ENCODE measurements at regions not wholly inside any gene's neighbourhood (a gene's known extent, or its start where the extent isn't known, plus 50 kb on each side); places are given as distances from the start of the nearest gene placed in this dataset.
A peak's percentile ranks its signal among the peaks of the same experiment; 100 is the strongest.

DNA sequence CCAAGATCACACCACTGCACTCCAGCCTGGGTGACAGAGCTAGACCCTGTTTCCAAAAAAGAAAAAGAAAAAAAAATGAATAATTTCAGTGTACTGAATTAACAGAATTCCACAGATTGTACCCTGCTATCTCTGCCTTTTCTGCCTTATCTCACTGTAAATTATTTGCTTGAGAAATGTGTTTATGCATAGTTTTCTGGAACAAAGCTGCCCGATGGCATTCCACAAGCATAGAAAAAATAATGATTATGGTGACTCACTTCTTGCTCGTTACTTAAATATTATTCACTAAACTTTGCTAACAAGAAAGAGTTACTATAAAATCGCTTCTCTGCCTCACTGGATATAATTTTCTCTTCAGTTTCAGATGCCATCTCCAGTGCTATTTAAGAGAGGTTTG, 88.7 kb upstream of the FAM169A start:
- DNase-seq (ENCODE audit: low read depth): peak; percentile 33

DNA sequence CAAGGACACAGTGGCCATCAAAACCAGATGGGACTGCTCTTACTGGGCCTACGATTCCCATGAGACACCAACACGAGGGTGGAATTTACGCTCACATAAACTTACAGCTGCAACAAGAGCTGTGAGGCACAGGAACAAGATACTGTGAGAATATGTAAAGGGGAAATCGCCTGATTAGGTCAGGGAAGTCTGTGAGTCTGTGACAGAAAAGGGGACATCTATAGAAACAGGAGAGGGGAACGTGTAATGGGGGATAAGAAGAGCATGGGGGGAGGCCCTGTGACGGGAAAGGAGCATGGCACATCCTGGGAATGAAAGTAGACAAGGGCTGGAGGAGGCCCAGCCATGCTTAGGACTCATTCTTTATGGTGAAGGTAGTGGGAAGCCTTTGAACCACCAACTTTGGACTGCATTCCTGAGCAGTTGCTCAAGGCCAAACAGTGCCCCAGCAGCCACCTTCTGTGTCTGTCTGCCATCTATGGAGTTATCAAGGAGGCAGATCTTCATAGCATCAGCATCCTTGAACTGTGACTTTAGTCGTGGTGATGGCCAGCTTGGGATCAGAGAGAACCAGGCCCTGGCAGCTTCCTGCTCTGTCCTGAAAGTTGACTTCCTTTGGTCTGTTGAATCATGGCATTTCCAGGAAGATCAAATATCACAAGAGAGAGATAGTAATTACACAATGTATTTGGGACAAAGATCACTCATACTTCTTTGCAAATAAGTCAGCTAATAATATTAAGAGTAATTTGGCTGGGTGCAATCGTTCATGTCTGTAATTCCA, 87.9 kb upstream of the FAM169A start:
- peak; percentile 45 for DNase-seq (ENCODE audit: low read depth)

DNA sequence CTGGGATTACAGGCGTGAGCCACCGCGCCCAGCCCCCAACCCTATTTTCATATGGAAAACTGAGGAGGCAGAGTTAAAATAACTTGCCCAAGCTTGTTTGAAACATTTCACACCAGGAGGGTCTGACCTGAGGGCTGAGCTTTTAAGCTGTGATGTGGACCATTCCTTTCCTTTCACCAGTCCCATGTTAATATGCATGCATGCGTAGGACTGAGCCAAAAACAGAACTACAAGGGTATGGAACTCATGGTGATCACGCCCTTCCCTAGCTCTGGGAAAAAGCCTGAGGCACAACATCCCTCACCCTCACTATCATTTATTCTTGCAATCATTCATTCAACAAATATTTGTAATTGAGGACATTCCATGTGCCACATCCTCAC, 87.4 kb upstream of the FAM169A start:
- DNase-seq (ENCODE audit: low read depth): no peak

DNA sequence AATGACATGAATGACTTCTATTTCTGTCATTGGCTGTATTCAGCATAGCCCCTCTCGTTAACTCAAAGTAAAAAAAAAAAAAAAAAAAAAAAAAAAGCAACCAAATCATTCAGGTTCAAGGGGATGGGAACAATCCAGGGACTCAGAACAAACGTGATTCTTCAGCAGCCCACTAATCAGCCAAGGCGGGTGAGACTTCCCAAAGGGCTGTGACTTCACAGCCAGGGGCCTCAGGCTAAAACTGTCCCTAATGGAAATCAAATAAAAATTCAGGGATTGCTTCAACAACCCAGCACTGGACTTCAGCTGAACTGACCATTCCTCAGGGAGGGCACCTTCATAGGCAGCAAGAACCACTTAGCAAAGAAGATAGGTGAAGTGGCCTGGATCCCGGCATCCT, 86.2 kb upstream of the FAM169A start:
- no peak for DNase-seq (ENCODE audit: low read depth)

DNA sequence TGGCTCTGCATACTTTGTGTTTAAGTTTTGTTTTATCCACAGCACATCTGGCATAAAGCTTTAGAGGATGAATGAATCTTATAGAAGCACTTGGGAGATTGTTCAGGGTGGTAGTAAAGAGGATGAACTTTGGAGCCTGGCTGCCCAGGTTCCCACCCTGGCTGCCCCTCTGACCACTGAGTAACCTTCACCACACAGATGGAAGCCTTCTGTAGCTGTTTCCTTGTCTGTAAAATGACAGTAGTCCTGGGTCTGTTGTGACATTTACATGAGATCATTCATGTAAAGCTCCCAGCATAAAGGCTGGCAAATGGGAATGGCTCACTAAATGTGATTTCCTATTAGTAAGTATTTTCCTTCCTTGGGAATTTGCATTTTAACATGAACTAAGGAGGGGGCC, 85.7 kb upstream of the FAM169A start:
- DNase-seq (ENCODE audit: low read depth): no peak

DNA sequence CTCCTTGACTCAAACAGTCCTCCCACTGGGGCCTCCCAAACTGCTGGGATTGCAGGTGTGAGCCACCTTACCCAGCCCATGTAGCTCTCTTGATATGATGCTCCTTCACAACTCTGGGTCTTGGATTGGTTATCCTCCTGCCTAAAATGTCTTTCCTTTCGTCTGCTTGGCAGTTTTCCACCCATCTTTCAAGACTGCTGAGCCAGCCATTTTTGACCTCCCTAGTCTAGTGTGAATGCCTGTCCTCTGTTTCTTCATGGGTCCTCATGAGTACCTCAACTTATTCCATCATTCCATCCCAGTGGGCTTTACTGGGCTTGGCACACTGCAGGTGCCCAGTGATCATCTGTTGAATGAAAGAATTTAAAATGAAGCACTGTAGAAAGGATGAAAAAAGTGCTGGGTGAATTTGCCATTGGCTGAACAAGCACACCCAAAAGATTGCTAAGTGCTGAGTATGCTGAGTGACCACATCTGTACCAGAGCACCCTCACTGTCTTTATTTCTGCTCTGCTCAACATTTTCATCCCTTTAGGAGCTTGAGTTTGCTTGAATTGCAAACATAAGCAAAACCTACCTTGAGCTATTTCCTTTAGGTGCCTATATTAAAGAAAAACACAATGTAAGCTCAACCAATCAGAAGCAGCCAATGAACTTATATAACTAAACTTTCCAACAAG, 84.8 kb upstream of the FAM169A start:
- no peak for DNase-seq (ENCODE audit: low read depth)

DNA sequence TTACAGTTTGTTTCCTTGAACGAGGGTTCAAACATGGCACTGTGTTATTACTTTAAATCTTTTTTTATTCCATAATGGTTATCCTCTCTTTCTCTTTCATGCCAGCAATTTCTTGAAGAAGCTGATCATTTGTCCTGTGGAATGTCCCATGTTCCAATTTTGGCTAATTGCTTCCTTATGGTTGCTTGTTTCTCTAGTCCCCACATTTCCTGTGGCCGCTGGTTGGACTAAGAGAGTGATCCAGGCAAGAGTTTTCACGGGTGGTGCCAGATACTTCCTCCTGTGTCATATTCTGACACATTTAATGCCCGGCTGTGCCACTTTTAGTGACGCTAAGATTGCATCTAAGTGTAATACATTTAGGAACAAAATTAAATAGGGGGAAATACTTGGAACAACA, 83.8 kb upstream of the FAM169A start:
- DNase-seq (ENCODE audit: low read depth): peak; percentile 89

DNA sequence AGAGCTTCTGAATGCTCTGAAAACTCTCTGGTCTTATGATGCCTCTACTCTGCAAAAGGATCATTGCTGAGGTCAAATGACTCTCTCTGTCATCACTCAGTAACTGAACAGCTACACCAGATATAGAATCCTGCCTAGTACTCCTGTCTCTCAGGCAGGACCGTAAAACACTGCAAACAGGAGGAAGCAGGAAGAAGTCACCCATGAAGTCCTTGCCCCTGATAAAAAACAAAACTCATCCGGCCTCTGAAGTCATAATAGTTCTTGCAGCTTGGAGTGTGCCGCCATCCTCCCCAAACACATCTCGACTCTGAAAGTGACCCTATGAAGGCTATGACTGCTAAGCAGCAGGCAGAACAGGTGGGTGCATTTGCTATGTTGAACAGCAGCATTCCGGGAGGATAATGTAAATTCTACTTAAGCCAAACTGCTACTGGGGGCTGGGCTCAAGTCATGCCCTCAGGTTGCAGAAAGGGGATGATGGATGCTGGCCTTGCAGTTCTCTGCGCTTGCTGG, 81.9 kb upstream of the FAM169A start:
- DNase-seq (ENCODE audit: low read depth): no peak

DNA sequence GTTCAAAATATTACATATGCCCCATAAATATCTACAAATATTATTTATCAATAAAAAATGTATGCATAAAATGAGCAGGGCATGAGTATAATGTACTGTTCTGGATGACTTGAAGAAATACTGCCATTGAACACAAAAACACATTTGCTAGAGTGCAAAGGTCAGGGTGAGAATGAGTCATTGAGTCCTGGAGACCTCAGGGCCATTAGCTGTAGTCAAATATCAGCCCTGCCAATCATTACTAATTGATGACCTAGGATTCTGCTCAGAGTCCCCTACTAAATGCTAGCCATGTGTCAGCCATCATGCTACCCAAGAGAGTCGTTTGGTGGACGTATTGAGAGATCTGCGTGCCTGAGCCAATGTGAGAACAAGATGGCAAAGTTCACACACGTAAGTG, 80.3 kb upstream of the FAM169A start:
- no peak for DNase-seq (ENCODE audit: low read depth)

DNA sequence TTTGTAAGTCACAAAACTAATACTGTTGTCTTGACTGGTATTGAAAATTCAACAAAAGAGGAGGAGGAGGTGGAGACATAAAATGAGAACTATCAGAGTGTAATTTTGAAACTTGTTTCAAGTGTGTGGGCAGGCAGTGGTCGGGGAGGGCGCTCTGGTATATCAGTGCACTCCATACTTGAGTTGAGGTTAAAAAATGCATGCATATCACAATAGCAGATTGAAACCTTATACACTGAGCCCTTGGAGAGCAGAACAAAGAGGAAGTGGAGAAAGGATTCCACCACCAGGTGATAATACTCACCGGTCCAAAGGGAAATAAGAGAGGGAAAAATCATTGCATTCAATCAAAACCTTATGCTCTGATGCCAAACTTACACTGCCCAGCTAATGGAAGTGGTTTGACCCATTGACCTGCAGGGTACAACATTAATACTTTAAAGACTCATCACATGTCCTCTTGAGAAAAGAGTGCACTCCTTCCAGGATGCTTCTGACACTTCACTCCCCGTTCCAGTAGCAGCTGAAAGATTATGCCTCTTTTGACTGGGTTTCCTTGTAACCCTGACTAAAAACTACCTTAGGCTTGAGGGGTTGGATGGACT, 79.5 kb upstream of the FAM169A start:
- DNase-seq (ENCODE audit: low read depth): no peak

DNA sequence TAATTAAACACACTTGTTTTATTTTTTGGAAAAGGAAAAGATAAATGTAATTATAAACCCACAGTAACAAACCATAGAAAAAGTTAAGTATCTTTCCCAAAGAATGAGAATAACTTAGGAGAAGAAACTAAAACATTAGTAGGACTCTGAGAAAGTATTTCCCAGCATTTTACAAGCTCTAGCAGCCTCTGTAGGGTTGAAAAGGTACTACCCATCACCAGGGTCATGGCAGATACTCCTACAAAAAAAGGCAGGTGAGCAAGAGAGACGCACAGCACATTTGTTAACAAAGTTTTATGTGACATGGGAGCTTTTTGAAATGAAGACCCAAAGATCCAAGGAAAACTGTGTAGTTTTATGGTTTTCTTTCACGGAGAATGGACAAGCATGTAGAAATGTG, 77.7 kb upstream of the FAM169A start:
- DNase-seq (ENCODE audit: low read depth): no peak

DNA sequence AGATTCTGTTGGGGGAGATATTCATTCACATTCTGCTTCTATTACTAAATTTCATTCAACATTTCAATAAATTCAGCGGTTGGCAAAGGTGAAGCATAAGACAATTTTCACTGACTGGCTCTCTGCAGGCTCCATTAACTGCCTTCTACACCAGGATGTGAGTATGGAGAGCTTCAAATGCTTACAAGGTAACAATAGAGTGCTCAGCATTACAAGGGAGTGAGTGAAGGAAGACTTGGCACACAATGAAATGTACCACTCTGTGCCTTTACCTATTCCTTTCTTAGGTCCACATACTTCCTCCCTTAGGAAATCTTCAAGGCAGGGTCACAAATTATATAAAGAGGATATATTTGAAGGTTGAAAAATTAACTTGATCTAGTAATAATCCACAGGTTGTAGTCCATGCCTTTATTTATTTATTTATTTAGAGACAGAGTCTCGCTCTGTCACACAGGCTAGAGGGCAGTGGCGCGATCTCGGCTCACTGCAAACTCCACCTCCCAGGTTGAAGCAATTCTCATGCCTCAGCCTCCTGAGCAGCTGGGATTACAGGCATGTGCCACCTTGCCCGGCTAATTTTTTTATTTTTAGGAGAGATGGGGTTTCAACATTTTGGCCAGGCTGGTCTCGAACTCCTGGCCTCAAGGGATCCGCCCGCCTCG, 76.6 kb upstream of the FAM169A start:
- no peak for DNase-seq (ENCODE audit: low read depth)

DNA sequence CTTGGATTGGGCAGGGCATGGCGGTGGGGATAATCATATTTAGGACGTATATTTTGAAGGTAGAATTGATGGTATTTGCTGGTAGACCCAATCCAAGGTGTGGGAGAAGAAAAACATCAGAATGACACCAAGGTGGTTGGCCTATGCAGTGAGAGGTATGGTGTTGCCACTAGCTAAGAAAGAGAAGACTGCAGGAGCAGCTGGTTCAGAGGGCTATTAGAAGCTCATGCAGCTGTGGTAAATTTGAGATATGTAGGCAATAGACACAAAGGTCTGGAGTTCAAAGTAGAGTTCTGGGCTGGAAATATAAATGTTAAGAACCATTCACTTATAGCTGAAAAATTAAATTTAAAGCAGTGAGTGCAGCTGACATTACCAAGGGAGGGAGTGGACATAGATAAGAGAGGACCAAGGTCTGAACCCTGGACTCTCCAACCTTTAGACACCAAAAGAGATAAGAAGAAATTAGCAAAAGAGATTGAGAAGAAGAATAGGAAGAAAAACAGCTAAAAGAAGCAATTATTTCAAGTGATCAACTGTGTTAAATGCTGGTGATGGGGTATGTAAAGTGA, 74.7 kb upstream of the FAM169A start:
- no peak for DNase-seq (ENCODE audit: low read depth)

DNA sequence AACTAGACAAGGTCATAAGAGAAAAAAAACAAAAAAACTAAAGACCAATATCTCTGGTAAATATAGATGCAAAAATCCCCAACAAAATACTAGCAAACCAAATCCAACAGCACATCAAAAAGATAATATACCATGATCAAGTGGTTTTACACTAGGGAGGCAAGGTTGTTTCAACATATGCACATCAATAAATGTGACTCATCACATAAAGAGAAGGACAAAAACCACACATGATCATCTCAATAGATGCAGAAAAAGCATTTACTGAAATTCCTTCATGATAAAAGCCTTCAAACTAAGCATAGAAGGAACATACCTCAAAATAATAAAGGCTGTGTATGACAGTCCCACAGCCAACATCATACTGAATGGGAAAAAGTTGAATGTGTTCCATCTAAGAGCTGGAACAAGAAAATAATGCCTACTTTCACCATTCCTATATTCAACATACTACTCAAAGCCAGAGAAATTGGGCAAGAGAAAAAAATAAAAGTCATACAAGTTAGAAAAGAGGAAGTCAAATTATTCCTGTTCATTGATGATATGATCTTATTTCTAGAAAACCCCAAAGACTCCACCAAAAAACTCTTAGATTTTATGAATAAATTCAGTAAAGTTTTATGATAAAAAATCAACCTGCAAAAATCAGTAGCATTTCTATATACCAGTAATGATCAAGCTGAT, 72.2 kb upstream of the FAM169A start:
- no peak for DNase-seq (ENCODE audit: low read depth)

DNA sequence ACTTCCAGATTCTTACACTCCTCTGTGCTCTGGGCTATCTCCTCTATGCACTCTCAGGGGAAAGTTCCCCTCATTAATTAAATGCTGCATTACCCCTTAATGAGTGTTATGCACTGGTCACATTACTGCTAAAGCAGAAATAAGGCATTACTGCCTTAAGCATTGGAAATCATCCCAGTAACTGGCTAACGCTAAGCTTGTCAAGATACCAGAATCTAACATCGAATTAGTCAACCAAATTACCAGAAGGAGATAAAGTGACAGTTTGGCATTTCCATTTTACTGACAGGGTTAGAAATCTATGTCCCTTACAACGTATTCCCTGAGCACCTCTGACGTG, 69.5 kb upstream of the FAM169A start:
- no peak for DNase-seq (ENCODE audit: low read depth)

DNA sequence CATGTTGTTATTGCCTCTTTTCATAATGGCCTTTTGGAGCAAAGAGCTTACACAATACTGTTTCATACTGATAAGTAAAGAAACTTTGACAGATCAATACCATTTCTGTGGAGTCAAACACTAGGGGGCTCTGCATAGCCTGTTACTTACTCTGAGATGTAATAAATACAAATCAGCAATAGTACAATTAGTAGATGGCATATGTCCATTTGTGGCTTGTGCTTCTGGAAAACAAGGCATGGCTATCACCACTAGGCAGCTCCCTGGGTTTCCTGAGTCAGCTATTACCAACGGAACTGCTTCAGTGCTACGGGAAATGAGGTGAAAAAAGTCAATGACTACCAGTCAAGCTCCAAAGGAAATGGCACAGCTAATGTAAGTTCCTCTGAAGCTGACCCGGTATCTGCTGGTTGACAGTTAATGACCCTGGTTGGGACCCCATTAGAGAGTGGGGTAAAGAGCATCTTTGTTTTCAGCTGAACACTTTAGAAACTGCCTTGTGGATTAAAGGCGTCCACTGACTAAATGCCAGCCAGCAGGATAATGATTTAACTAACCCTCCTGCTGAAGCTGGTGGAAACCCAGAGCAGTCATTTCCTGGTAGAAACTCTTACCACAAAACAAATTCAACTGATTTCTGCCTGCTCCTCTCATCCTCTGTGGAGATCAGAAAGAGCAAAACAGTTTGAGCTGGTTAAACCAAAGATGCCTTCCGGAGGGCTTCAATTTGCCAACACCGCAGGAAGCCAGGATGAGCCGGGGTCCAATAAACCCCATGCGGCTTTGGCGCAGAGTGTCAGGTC, 69.0 kb upstream of the FAM169A start:
- peak; percentile 87 for DNase-seq (ENCODE audit: low read depth)

DNA sequence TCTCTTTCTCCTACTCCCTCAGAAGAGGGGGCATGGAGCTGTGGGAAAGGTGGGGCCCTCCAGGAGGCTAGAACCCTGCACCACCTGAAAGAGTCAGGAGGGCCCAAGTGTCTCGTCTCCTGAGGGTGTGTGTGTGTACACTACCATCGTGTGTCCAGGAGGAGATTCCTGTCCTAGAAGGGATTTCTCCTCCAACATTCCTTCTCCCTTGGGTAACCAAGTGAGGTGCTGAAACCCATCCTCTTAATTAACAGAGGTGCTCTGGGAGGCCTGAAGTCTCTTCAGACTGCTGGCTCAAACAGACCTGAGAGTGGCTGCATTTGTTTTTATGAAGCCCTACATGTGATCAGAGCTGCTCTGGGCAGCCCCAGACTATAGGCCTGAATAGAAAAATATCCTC, 61.1 kb upstream of the FAM169A start:
- no peak for DNase-seq (ENCODE audit: low read depth)

DNA sequence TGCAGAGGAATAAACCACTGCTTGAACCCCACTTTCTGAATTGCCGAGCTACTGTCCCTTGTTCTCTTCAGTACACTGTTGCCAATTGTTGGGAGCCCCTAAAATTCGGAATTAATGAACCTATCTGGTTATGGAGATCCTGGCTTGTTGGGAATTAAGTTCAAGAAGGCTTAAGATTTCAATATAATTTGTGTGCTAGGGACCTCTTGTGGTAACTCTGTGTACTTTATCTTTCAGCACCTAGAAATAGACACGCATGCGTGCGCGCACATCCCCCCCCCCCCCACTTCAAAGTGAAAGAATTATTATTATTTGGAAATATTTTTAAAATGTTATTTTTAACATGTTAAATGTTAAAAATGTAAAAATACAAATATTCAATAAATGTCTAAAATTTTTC, 53.3 kb upstream of the FAM169A start:
- DNase-seq (ENCODE audit: low read depth): peak; percentile 60

DNA sequence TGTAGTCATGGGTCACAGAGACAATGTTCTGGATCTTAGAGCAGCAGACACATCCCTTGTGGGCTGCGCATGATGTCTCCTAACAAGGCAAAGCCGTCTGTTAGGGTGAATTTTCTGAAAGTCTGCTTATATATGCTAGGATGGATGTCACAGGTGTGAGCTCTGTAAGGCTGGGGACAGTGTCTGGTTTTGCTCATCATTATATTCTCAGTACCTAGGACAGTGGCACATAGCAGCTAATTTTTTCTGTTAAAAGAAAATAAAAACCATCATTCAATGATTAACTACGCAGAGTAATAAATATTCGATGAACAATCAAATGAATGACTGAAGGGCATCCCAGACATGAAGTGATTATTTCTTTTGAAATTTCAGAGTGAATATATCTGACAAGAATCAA, 52.9 kb upstream of the FAM169A start:
- DNase-seq (ENCODE audit: low read depth): no peak

DNA sequence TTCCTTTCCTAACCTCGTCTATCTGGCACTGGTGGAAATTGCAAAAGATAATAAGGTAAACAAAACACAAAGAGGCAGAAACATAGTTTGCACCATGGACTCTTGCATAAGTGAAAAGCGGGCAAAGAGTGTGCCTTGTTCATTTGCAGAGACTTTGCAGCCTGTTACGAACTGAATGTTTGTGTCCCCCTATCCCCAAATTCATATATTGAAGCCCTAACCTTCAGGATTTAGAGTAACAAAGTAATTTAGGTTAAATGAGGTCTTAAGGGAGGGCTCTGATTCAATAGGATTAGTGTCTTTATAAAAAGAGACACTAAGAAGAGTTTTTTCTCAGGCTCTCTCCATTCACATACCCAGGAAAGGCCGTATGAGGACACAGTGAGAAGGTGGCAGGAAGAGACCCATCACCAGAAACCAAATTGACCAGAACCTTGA, 52.1 kb upstream of the FAM169A start:
- no peak for DNase-seq (ENCODE audit: low read depth)
